HEK293 (cell line): ENCODE measurements at regions not wholly inside any gene's neighbourhood (a gene's known extent, or its start where the extent isn't known, plus 50 kb on each side); places are given as distances from the start of the nearest gene placed in this dataset.

Source experiments
- CTCF ChIA-PET: fragments of 350-600 bp; formaldehyde crosslinking; extraction: SDS; loops from one replicate; lab custom pipeline; 2021; ENCODE audit warnings: antibody characterized with exemption; lab: Yijun Ruan, JAX
- POLR2A ChIA-PET: fragments of 300-600 bp; formaldehyde crosslinking; extraction: SDS; loops from one replicate; lab custom pipeline; 2020; ENCODE audit warnings: antibody characterized with exemption, inconsistent platforms; lab: Yijun Ruan, JAX
- H3K27ac ChIP-seq: fragments of 200-500 bp; sonication (Bioruptor generic); 2 replicates; pipeline ENCODE4 v1.5.1; 2014; ENCODE audit warnings: low read depth, low read length, control low read depth, inconsistent platforms; ENCODE audit errors: extremely low read depth
- H3K36me3 ChIP-seq, 2 experiments: fragments of 200-500 bp in 1 of 2; sonication (Bioruptor generic) in 1 of 2; 1 replicate in 1 of 2; 2 replicates in 1 of 2; pipeline ENCODE4 v1.5.1; 2014 to 2017; ENCODE audit warnings: inconsistent platforms in 2 of 2, low read length in 2 of 2; ENCODE audit not compliant: control insufficient read depth in 2 of 2, insufficient read depth in 1 of 2
- H3K4me1 ChIP-seq: fragments of 200-500 bp; sonication (Bioruptor generic); 2 replicates; pipeline ENCODE4 v1.5.1; 2014; ENCODE audit warnings: mild to moderate bottlenecking, low read length, inconsistent platforms; ENCODE audit not compliant: control insufficient read depth, insufficient read depth
- H3K4me3 ChIP-seq: 2 replicates; pipeline ENCODE4 v1.5.1; 2011; ENCODE audit warnings: low read depth, mild to moderate bottlenecking, control low read depth, low read length, moderate library complexity
- H3K9me3 ChIP-seq: fragments of 200-500 bp; sonication (Bioruptor generic); 2 replicates; pipeline ENCODE4 v1.5.1; 2014; ENCODE audit warnings: low read depth, low read length, inconsistent platforms; ENCODE audit not compliant: control insufficient read depth, insufficient read depth
- ELK4 ChIP-seq: IDR thresholded peaks from 2 replicates; pipeline ENCODE4 v1.6.1; 2011; ENCODE audit warnings: mild to moderate bottlenecking, low read depth, low read length, borderline replicate concordance
- GLIS1 ChIP-seq: fragments of 450-650 bp; formaldehyde crosslinking; IDR thresholded peaks from 2 replicates; pipeline ENCODE4 v1.5.1; 2016; ENCODE audit warnings: missing biosample characterization, missing genetic modification characterization
- KLF7 ChIP-seq: fragments of 450-650 bp; formaldehyde crosslinking; IDR thresholded peaks from 2 replicates; pipeline ENCODE4 v1.5.1; 2016; ENCODE audit warnings: missing biosample characterization, missing genetic modification characterization, borderline replicate concordance
- PRDM6 ChIP-seq: fragments of 450-650 bp; formaldehyde crosslinking; IDR thresholded peaks from 2 replicates; pipeline ENCODE4 v1.5.1; 2017; ENCODE audit warnings: missing biosample characterization, missing genetic modification characterization
- ZBTB49 ChIP-seq: fragments of 450-650 bp; formaldehyde crosslinking; IDR thresholded peaks from 2 replicates; pipeline ENCODE4 v1.5.1; 2016; ENCODE audit warnings: missing biosample characterization, missing genetic modification characterization, low read depth
- ZNF138 ChIP-seq: fragments of 450-650 bp; formaldehyde crosslinking; IDR thresholded peaks from 2 replicates; pipeline ENCODE4 v1.5.1; 2016; ENCODE audit warnings: missing biosample characterization, missing genetic modification characterization, borderline replicate concordance
- ZNF157 ChIP-seq: fragments of 450-650 bp; formaldehyde crosslinking; IDR thresholded peaks from 2 replicates; pipeline ENCODE4 v1.5.1; 2016; ENCODE audit warnings: missing biosample characterization, missing genetic modification characterization
- ZNF174 ChIP-seq: fragments of 450-650 bp; formaldehyde crosslinking; IDR thresholded peaks from 2 replicates; pipeline ENCODE4 v1.5.0; 2017; ENCODE audit warnings: missing biosample characterization, mild to moderate bottlenecking, missing genetic modification characterization
- ZNF223 ChIP-seq: fragments of 450-650 bp; formaldehyde crosslinking; IDR thresholded peaks from 2 replicates; pipeline ENCODE4 v1.5.1; 2016; ENCODE audit warnings: missing biosample characterization, missing genetic modification characterization
- ZNF48 ChIP-seq: fragments of 450-650 bp; formaldehyde crosslinking; IDR thresholded peaks from 2 replicates; pipeline ENCODE4 v1.5.1; 2016; ENCODE audit warnings: missing biosample characterization, missing genetic modification characterization
- ZNF571 ChIP-seq: fragments of 450-650 bp; formaldehyde crosslinking; IDR thresholded peaks from 2 replicates; pipeline ENCODE4 v1.5.0; 2017; ENCODE audit warnings: missing biosample characterization, missing genetic modification characterization
- ZNF610 ChIP-seq: fragments of 450-650 bp; formaldehyde crosslinking; IDR thresholded peaks from 2 replicates; pipeline ENCODE4 v1.5.1; 2016; ENCODE audit warnings: missing biosample characterization, missing genetic modification characterization, borderline replicate concordance
- ZNF623 ChIP-seq: fragments of 450-650 bp; formaldehyde crosslinking; IDR thresholded peaks from 2 replicates; pipeline ENCODE4 v1.5.1; 2016; ENCODE audit warnings: missing biosample characterization, missing genetic modification characterization
- ZNF626 ChIP-seq: fragments of 450-650 bp; sonication (Bioruptor Pico); formaldehyde crosslinking; IDR thresholded peaks from 2 replicates; pipeline ENCODE4 v1.5.1; 2018; ENCODE audit warnings: missing biosample characterization, missing genetic modification characterization, inconsistent platforms
- ZNF704 ChIP-seq: fragments of 450-650 bp; formaldehyde crosslinking; IDR thresholded peaks from 2 replicates; pipeline ENCODE4 v1.5.1; 2016; ENCODE audit warnings: missing biosample characterization, missing genetic modification characterization
- ZNF768 ChIP-seq: fragments of 450-650 bp; formaldehyde crosslinking; IDR thresholded peaks from 2 replicates; pipeline ENCODE4 v1.5.1; 2018; ENCODE audit warnings: missing biosample characterization, mild to moderate bottlenecking, missing genetic modification characterization
- ZNF776 ChIP-seq: fragments of 450-650 bp; formaldehyde crosslinking; IDR thresholded peaks from 2 replicates; pipeline ENCODE4 v1.5.0; 2017; ENCODE audit warnings: missing biosample characterization, missing genetic modification characterization, borderline replicate concordance
- ZSCAN5A ChIP-seq: fragments of 450-650 bp; formaldehyde crosslinking; IDR thresholded peaks from 2 replicates; pipeline ENCODE4 v1.5.1; 2016; ENCODE audit warnings: missing biosample characterization, missing genetic modification characterization
- TF ChIP-seq, protein P1 (sequence below): fragments of 450-650 bp; formaldehyde crosslinking; IDR thresholded peaks from 2 replicates; pipeline ENCODE4 v1.5.1; 2016; ENCODE audit warnings: missing biosample characterization, missing genetic modification characterization

- TF ChIP-seq ZNF223 (tag by site-specific recombination) (no peak), ZNF704 (tag by site-specific recombination) (no peak), ZNF623 (tag by site-specific recombination) (no peak), PRDM6 (tag by site-specific recombination) (no peak), ELK4 (no peak), ZNF157 (no peak), ZNF626 (tag by site-specific recombination) (no peak), ZNF138 (tag by site-specific recombination) (no peak), ZNF174 (tag by site-specific recombination) (no peak), ZBTB49 (tag by site-specific recombination) (no peak)
- TF ChIP-seq, all 188 proteins: peak for 0
- H3K9me3 ChIP-seq, result no peaks in the 10 kb centered on the region
- H3K36me3 ChIP-seq, result no peaks in the 10 kb centered on the region
- H3K4me1 ChIP-seq, result no peaks in the 10 kb centered on the region
- POLR2A ChIA-PET, result no interaction called here
- CTCF ChIA-PET, result no interaction called here
- H3K4me3 ChIP-seq, result no peak overlapping the region
- no peak overlapping the region for H3K27ac ChIP-seq
Measured at GRCh38 chr10:9450801-9451200, 1396.3 kb downstream of the GATA3 start.

DNA sequence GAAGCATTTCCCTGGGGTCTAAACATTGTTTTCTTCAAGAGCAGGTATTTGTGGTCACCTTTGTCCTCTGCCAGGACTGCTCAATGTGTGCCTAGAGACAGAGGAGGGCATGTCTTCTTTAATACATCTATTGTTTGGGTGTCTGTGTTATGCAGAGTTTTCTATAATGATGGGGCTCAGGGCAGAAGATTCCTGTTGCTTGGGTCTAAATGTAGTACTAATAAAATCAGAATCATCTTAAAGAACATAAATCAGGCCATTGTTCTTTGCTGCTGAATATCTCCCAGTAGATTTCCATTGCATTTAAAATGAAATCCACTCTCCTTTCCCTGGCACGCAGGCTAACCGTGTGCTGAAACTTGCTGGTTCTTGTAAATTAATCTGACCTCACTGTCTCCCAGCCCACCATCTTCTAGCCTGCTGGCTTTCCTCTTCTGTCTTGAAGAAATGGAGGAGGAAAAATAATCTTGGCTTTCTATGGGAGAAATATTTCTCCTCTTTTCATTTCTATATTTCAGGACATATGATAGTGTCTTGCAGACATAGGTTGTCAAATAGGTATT lies 1396.8 kb downstream of the GATA3 start:
- no peak for TF ChIP-seq GLIS1 (tag by site-specific recombination)
- no peak for TF ChIP-seq ZNF768 (tag by site-specific recombination)
- no peak for TF ChIP-seq KLF7
- no peak for TF ChIP-seq ZNF174 (tag by site-specific recombination)
- TF ChIP-seq, protein P1, sequence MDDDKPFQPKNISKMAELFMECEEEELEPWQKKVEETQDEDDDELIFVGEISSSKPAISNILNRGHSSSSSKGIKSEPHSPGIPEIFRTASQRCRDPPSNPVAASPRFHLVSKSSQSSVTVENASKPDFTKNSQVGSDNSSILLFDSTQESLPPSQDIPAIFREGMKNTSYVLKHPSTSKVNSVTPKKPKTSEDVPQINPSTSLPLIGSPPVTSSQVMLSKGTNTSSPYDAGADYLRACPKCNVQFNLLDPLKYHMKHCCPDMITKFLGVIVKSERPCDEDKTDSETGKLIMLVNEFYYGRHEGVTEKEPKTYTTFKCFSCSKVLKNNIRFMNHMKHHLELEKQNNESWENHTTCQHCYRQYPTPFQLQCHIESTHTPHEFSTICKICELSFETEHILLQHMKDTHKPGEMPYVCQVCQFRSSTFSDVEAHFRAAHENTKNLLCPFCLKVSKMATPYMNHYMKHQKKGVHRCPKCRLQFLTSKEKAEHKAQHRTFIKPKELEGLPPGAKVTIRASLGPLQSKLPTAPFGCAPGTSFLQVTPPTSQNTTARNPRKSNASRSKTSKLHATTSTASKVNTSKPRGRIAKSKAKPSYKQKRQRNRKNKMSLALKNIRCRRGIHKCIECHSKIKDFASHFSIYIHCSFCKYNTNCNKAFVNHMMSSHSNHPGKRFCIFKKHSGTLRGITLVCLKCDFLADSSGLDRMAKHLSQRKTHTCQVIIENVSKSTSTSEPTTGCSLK (tag by site-specific recombination), result no peak
- no peak for TF ChIP-seq ZSCAN5A (tag by site-specific recombination)
- TF ChIP-seq ZNF610 (tag by site-specific recombination), result no peak
- TF ChIP-seq ZNF48, result no peak
- no peak for TF ChIP-seq ZNF776 (tag by site-specific recombination)
- TF ChIP-seq ZNF571 (tag by site-specific recombination), result no peak
- POLR2A ChIA-PET, result no interaction called here

More for the DNA sequence above, 1396.8 kb downstream of the GATA3 start:
- CTCF ChIA-PET, result no interaction called here
- Histone ChIP-seq H3K36me3 (no peaks in the 10 kb centered on the region), H3K27ac (no peak overlapping the region), H3K4me3 (no peak overlapping the region), H3K9me3 (no peaks in the 10 kb centered on the region), H3K4me1 (no peaks in the 10 kb centered on the region)
